Neural cell (in vitro differentiated cells): ENCODE measurements at regions not wholly inside any gene's neighbourhood (a gene's known extent, or its start where the extent isn't known, plus 50 kb on each side); places are given as distances from the start of the nearest gene placed in this dataset.

ENCODE experiments used
- H2AFZ ChIP-seq: fragments of 200-600, 300-800 bp; sonication (generic), shearing (Covaris generic); 2 replicates; pipeline ENCODE4 v1.6.0; 2014; ENCODE audit warnings: low read depth, mild to moderate bottlenecking, antibody characterized with exemption, low read length, moderate library complexity
- H3F3A ChIP-seq: fragments of 200-600 bp; shearing (Covaris generic); 2 replicates; pipeline ENCODE4 v1.6.1; 2016; ENCODE audit warnings: mild to moderate bottlenecking, moderate library complexity, mixed read lengths, antibody characterized with exemption, low read length; ENCODE audit not compliant: insufficient read depth, poor library complexity, severe bottlenecking
- H3K27ac ChIP-seq: fragments of 200-600, 300-800 bp; sonication (generic), shearing (Covaris generic); 2 replicates; pipeline ENCODE4 v1.5.1; 2014; ENCODE audit warnings: mild to moderate bottlenecking, low read length, moderate library complexity
- H3K27me3 ChIP-seq: fragments of 300-800, 200-600 bp; sonication (generic), shearing (Covaris generic); 2 replicates; pipeline ENCODE4 v1.6.0; 2014; ENCODE audit warnings: mild to moderate bottlenecking, low read depth, low read length, moderate library complexity; ENCODE audit not compliant: insufficient read depth
- H3K36me3 ChIP-seq: fragments of 300-800, 200-600 bp; sonication (generic), shearing (Covaris generic); 2 replicates; pipeline ENCODE4 v1.5.1; 2014; ENCODE audit warnings: mild to moderate bottlenecking, antibody characterized with exemption, low read length, moderate library complexity; ENCODE audit not compliant: insufficient read depth
- H3K4me2 ChIP-seq: fragments of 300-800, 200-600 bp; sonication (generic), shearing (Covaris generic); 2 replicates; pipeline ENCODE4 v1.6.0; 2014; ENCODE audit warnings: mild to moderate bottlenecking, low read length
- H3K4me3 ChIP-seq: fragments of 300-800, 200-600 bp; sonication (generic), shearing (Covaris generic); 2 replicates; pipeline ENCODE4 v1.5.1; 2014; ENCODE audit warnings: mild to moderate bottlenecking, low read length, moderate library complexity
- H3K79me2 ChIP-seq: fragments of 200-600 bp; shearing (Covaris generic); replicated peaks from 2 replicates; pipeline ENCODE4 v1.6.0; 2014; ENCODE audit warnings: mild to moderate bottlenecking, low read length, moderate library complexity; ENCODE audit not compliant: insufficient read depth
- H3K9ac ChIP-seq: fragments of 300-800, 200-600 bp; sonication (generic), shearing (Covaris generic); 2 replicates; pipeline ENCODE4 v1.6.1; 2016; ENCODE audit warnings: mild to moderate bottlenecking, low read length, mixed read lengths
- H3K9me2 ChIP-seq: fragments of 200-600 bp; shearing (Covaris generic); 2 replicates; pipeline ENCODE4 v1.6.1; 2016; ENCODE audit warnings: mild to moderate bottlenecking, low read length, mixed read lengths; ENCODE audit not compliant: insufficient read depth
- H3K9me3 ChIP-seq: fragments of 200-600, 300-800 bp; sonication (generic), shearing (Covaris generic); 2 replicates; pipeline ENCODE4 v1.6.1; 2016; ENCODE audit warnings: mild to moderate bottlenecking, mixed run types, low read length, moderate library complexity, mixed read lengths
- H4K20me1 ChIP-seq: fragments of 200-600 bp; shearing (Covaris generic); 2 replicates; pipeline ENCODE4 v1.6.1; 2016; ENCODE audit warnings: mild to moderate bottlenecking, mixed run types; ENCODE audit not compliant: insufficient read depth
- CTCF ChIP-seq: fragments of 450-650 bp; IDR thresholded peaks from 2 replicates; pipeline ENCODE4 v1.5.1; 2014; ENCODE audit warnings: antibody characterized with exemption, mild to moderate bottlenecking, moderate library complexity; ENCODE audit not compliant: poor library complexity, severe bottlenecking
- EP300 ChIP-seq: fragments of 450-650 bp; conservative IDR thresholded peaks from 2 replicates; pipeline ENCODE4 v1.6.1; 2014; ENCODE audit warnings: antibody characterized with exemption, mild to moderate bottlenecking, moderate library complexity; ENCODE audit not compliant: poor library complexity, severe bottlenecking
- EZH2 ChIP-seq: fragments of 200-600, 300-800 bp; shearing (Covaris generic), sonication (generic); IDR thresholded peaks from 2 replicates; pipeline ENCODE4 v1.6.1; 2014; ENCODE audit warnings: antibody characterized with exemption, low read length, borderline replicate concordance, mild to moderate bottlenecking; ENCODE audit not compliant: insufficient read depth, poor library complexity, severe bottlenecking
- MXI1 ChIP-seq: fragments of 450-650 bp; conservative IDR thresholded peaks from 2 replicates; pipeline ENCODE4 v1.6.1; 2014; ENCODE audit warnings: antibody characterized with exemption, mild to moderate bottlenecking; ENCODE audit not compliant: poor library complexity, severe bottlenecking
- POLR2AphosphoS5 ChIP-seq: IDR thresholded peaks from 2 replicates; pipeline ENCODE4 v1.6.1; 2012
- RAD21 ChIP-seq: fragments of 450-650 bp; conservative IDR thresholded peaks from 2 replicates; pipeline ENCODE4 v1.6.1; 2014; ENCODE audit warnings: antibody characterized with exemption, mild to moderate bottlenecking, moderate library complexity
- REST ChIP-seq: IDR thresholded peaks from 2 replicates; pipeline ENCODE4 v1.6.1; 2012; ENCODE audit warnings: borderline replicate concordance
- SMC3 ChIP-seq: fragments of 450-650 bp; conservative IDR thresholded peaks from 2 replicates; pipeline ENCODE4 v1.6.1; 2014; ENCODE audit warnings: antibody characterized with exemption, mild to moderate bottlenecking, moderate library complexity; ENCODE audit not compliant: poor library complexity
- TAF1 ChIP-seq: IDR thresholded peaks from 2 replicates; pipeline ENCODE4 v1.6.1; 2012; ENCODE audit warnings: low read depth

DNA sequence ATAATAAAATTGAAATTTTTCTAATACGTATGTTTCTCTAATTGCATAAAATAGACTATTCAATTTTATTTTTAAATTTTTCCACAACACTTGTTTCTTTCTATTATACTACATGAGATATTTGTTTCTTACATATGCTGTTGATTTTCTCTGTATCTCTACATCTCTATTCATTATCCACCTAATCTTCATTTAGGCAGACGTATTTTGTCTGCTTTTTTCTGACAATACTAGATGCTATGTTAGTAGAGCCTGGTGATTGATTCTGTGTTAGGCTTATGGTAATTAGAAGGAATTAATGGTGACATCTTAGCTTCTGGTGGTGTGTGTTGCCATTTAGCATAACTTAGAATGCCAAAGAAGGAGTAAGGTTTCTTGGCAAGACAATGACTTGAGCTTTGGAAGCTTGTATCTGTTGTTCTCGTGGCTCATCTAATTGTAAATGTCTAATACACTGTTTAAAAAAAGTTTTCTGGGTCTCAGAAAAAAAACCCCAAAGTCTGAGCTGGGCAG is 1610.7 kb upstream of the PCDH20 start:
- Histone ChIP-seq H3K36me3 (no peaks in the 10 kb centered on the region), H3F3A (no peaks in the 10 kb centered on the region), H3K79me2 (no peaks in the 10 kb centered on the region), H3K9ac (no peak overlapping the region), H4K20me1 (no peaks in the 10 kb centered on the region), H3K4me3 (no peak overlapping the region), H2AFZ (no peak overlapping the region), H3K4me2 (no peak overlapping the region), H3K9me2 (no peaks in the 10 kb centered on the region), H3K9me3 (no peaks in the 10 kb centered on the region), H3K27me3 (no peaks in the 10 kb centered on the region), H3K27ac (no peak overlapping the region)
- TF ChIP-seq CTCF (no peak), TAF1 (no peak), EP300 (no peak), REST (no peak), RAD21 (no peak), MXI1 (no peak), SMC3 (no peak), POLR2AphosphoS5 (no peak), EZH2 (no peak)

DNA sequence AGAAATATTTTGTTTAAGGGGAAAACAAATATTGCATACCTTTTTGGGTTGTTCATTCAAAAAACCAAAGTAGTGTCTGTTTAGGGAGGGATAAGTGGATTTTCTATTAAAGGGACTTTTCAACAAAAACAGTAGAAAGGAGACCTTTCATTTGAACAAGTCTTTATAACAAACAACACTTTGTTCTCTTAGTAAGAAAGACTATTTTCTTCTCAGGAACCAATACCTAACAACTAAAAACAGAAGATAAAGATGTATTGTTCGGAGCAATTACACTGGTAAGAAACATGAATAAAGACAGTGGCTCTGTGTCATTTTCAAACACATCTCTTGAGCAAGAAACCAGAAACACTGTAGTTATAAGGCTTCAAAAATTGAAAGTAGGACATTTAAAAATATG is 1610.1 kb upstream of the PCDH20 start:
- Histone ChIP-seq H2AFZ (no peak overlapping the region), H3K9me2 (no peaks in the 10 kb centered on the region), H3F3A (no peaks in the 10 kb centered on the region), H3K36me3 (no peaks in the 10 kb centered on the region), H3K4me3 (no peak overlapping the region), H4K20me1 (no peaks in the 10 kb centered on the region), H3K9ac (no peak overlapping the region), H3K27ac (no peak overlapping the region), H3K9me3 (no peaks in the 10 kb centered on the region), H3K79me2 (no peaks in the 10 kb centered on the region), H3K27me3 (no peaks in the 10 kb centered on the region), H3K4me2 (no peak overlapping the region)
- TF ChIP-seq EP300 (no peak), REST (no peak), CTCF (no peak), SMC3 (no peak), TAF1 (no peak), POLR2AphosphoS5 (no peak), MXI1 (no peak), RAD21 (no peak), EZH2 (no peak)
